Gastroesophageal sphincter (tissue), 3 donors: ENCODE measurements at regions not wholly inside any gene's neighbourhood (a gene's known extent, or its start where the extent isn't known, plus 50 kb on each side); places are given as distances from the start of the nearest gene placed in this dataset.

Source experiments
- EP300 ChIP-seq: sonication (generic); formaldehyde crosslinking; IDR thresholded peaks from one replicate; pipeline ENCODE4 v1.6.1; 2017; ENCODE audit warnings: antibody characterized with exemption, mild to moderate bottlenecking
- POLR2A ChIP-seq, 2 donors: fragments of 450-650 bp; IDR thresholded peaks; one replicate each; pipeline ENCODE4 v1.6.1; 2017; ENCODE audit warnings: antibody characterized with exemption in 2 of 2, mild to moderate bottlenecking in 2 of 2, moderate library complexity in 1 of 2
- TF ChIP-seq, protein P1 (sequence below), 4 experiments: fragments of 200-600 bp in 2 of 4; fragments of 450-650 bp in 2 of 4; sonication (generic) in 1 of 4; IDR thresholded peaks; one replicate each; pipeline ENCODE4 v1.5.1; 2017 to 2019; ENCODE audit warnings: antibody characterized with exemption in 4 of 4, mild to moderate bottlenecking in 2 of 4, moderate library complexity in 2 of 4

GRCh38 chr2:4900242-4900641, 791.9 kb upstream of the SOX11 start:
- TF ChIP-seq, protein P1, sequence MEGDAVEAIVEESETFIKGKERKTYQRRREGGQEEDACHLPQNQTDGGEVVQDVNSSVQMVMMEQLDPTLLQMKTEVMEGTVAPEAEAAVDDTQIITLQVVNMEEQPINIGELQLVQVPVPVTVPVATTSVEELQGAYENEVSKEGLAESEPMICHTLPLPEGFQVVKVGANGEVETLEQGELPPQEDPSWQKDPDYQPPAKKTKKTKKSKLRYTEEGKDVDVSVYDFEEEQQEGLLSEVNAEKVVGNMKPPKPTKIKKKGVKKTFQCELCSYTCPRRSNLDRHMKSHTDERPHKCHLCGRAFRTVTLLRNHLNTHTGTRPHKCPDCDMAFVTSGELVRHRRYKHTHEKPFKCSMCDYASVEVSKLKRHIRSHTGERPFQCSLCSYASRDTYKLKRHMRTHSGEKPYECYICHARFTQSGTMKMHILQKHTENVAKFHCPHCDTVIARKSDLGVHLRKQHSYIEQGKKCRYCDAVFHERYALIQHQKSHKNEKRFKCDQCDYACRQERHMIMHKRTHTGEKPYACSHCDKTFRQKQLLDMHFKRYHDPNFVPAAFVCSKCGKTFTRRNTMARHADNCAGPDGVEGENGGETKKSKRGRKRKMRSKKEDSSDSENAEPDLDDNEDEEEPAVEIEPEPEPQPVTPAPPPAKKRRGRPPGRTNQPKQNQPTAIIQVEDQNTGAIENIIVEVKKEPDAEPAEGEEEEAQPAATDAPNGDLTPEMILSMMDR (IDR thresholded peaks at IDR 0.05) = no peak
- no peak for TF ChIP-seq POLR2A (IDR thresholded peaks at IDR 0.05)
- TF ChIP-seq EP300 = no peak
